ENCODE measurements at regions not wholly inside any gene's neighbourhood (a gene's known extent, or its start where the extent isn't known, plus 50 kb on each side); places are given as distances from the start of the nearest gene placed in this dataset.

DNA sequence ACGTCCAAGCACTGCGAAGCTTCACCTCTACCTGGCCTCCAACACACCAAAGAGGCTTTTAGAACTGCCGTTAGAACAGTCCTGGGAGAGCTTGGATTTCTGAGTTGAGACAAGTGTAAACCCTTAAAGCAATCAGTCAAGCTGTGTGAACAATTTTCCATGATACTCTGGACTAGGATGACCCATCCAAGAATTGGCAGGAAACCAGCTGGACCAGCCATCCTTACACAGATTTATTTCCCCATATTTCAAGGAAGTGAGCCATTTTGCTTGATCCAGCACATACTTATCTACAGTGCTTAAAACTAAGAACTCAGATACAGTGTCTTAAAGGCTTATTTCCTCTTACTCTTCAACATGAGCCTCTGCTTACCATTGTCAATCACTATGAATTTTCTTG is 340.7 kb upstream of the HS3ST1 start:
- no peak overlapping the region for H3K9ac ChIP-seq (ENCODE audit: low read depth, low read length)
- in situ Hi-C loops (cut with MboI; ENCODE audit: low sequenced_read_pairs) (no loop called here), intact Hi-C loops (cut with micrococcal nuclease) (loop anchor here (5.0 to 10.0 kb wide), 2 partner anchors 865 to 1778 kb away; no protein-coding TSS in a partner anchor), dilution Hi-C loops (cut with HindIII; ENCODE audit: low sequenced_read_pairs, unreplicated experiment) (no loop called here)
- TF ChIP-seq, protein P1, sequence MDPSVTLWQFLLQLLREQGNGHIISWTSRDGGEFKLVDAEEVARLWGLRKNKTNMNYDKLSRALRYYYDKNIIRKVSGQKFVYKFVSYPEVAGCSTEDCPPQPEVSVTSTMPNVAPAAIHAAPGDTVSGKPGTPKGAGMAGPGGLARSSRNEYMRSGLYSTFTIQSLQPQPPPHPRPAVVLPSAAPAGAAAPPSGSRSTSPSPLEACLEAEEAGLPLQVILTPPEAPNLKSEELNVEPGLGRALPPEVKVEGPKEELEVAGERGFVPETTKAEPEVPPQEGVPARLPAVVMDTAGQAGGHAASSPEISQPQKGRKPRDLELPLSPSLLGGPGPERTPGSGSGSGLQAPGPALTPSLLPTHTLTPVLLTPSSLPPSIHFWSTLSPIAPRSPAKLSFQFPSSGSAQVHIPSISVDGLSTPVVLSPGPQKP (IDR thresholded peaks at IDR 0.05; ENCODE audit: borderline replicate concordance, low read depth, low read length), result no peak
- TF ChIP-seq NFE2L2 (IDR thresholded peaks at IDR 0.05; ENCODE audit: low read depth, low read length) (no peak), BHLHE40 (IDR thresholded peaks at IDR 0.05; ENCODE audit: low read depth, low read length) (no peak)
- no CpG with 5 or more reads among the region's 3 CpGs for WGBS, 2 experiments (ENCODE audit: extremely low coverage in 2 of 2, insufficient read length in 1 of 2)
- H2BK120ac ChIP-seq (ENCODE audit: low read depth, low read length), result no peak overlapping the region
- H4K8ac ChIP-seq (ENCODE audit: low read depth in 2 of 2, low read length in 2 of 2), result no peak overlapping the region
- no peak overlapping the region for H2BK15ac ChIP-seq (ENCODE audit: low read depth, low read length)
- BruUV-seq (replicated peaks), result no TSS peak
- no peaks in the 10 kb centered on the region for H4K20me1 ChIP-seq (ENCODE audit: insufficient read depth, low read length)
- H3K4ac ChIP-seq (ENCODE audit: low read depth, low read length), result no peak overlapping the region
- H4K91ac ChIP-seq (ENCODE audit: insufficient read depth, low read depth, low read length), result no peak overlapping the region
- H3K18ac ChIP-seq (ENCODE audit: low read depth, low read length), result no peak overlapping the region
- H2BK5ac ChIP-seq (ENCODE audit: low read depth, low read length, poor library complexity, severe bottlenecking), result no peak overlapping the region
- no peak overlapping the region for H2AK9ac ChIP-seq (replicated peaks; ENCODE audit: low read depth, low read length, poor library complexity)
- H2AFZ ChIP-seq (replicated peaks; ENCODE audit: low read length, poor library complexity), result no peak overlapping the region
- H3K4me3 ChIP-seq (ENCODE audit: insufficient read depth, low read depth, low read length), result no peak overlapping the region
- CTCF ChIA-PET, result interaction anchor here (0.6 kb wide), 1 partner anchor 109 kb away, joined by 4 read pairs; no protein-coding TSS in a partner anchor
- no peak overlapping the region for H2BK20ac ChIP-seq (ENCODE audit: low read depth, low read length)
- H3K9me1 ChIP-seq (ENCODE audit: insufficient read depth, low read length), result no peaks in the 10 kb centered on the region
- H3K23ac ChIP-seq (ENCODE audit: low read depth, low read length), result no peak overlapping the region
- peak; percentile 6 for DNase-seq
- H3K56ac ChIP-seq (ENCODE audit: extremely low read depth, insufficient read depth, low read length), result no peak overlapping the region
- H3K27ac ChIP-seq (ENCODE audit: insufficient read depth, low read length), result no peak overlapping the region
- POLR2A ChIA-PET (ENCODE audit: unreplicated experiment), result no interaction called here
- no peaks in the 10 kb centered on the region for H3K36me3 ChIP-seq (ENCODE audit: control insufficient read depth, insufficient read depth, low read length)
- no peaks in the 10 kb centered on the region for H3K27me3 ChIP-seq (ENCODE audit: control insufficient read depth, insufficient read depth, low read length)
- H2AK5ac ChIP-seq (ENCODE audit: low read depth, low read length), result no peak overlapping the region
- H3K79me1 ChIP-seq (ENCODE audit: low read depth in 1 of 2, low read length in 2 of 2), result no peaks in the 10 kb centered on the region
- H3K14ac ChIP-seq (replicated peaks; ENCODE audit: low read depth, low read length), result no peak overlapping the region
- H4K5ac ChIP-seq (ENCODE audit: low read depth, low read length), result no peak overlapping the region
- no peaks in the 10 kb centered on the region for H3K9me3 ChIP-seq (ENCODE audit: control insufficient read depth, insufficient read depth, low read length)
- no peak for ATAC-seq (ENCODE audit: low read depth)
- no peak overlapping the region for H3K4me2 ChIP-seq (ENCODE audit: low read depth, low read length)
- H3K4me1 ChIP-seq (ENCODE audit: control insufficient read depth, insufficient read depth, low read length), result no peaks in the 10 kb centered on the region
